ENCODE measurements at regions not wholly inside any gene's neighbourhood (a gene's known extent, or its start where the extent isn't known, plus 50 kb on each side); places are given as distances from the start of the nearest gene placed in this dataset.

DNA sequence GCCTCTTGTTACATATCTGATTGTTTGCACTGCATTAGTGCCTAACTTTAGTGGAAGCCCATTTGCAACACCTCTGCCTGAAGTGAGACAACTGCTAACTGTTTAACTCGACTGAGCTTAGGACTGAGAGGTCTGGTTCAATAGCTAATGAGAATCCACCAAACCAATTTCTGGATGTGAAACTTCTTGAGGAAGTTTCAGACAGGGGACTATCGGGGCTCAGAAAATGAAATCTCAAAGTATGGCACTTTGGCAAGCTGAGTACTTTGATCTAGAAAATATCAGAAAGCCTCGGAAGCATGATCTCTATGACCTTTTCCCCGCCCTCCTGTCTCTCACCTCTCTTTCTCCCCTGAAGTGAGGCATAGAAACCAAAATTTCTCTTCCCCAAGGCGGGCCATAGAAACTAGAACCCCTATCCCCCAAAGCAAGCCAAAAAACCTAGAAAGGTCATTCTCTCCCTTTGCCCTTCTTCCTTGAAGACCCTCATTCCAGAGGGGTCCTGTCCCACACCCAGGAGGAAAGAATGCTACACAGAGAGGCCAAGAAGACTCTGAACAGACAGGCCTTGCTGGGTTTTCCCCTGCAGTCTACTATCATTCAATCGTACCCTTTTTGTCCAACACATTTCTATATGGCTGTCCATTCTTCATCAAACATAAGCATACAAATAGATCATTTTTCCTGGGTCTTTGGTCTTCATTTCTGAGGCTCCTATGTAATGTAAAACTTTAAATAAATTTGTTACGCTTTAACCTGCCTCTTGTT is 69.6 kb upstream of the CREB1 start:
- H3K27ac ChIP-seq: no peak overlapping the region
- no peaks in the 10 kb centered on the region for H3K4me1 ChIP-seq
- H3K36me3 ChIP-seq: no peaks in the 10 kb centered on the region
- H3K4me3 ChIP-seq: no peak overlapping the region
- no peaks in the 10 kb centered on the region for H3K27me3 ChIP-seq
- no peak for DNase-seq
- TF ChIP-seq POLR2A (IDR thresholded peaks at IDR 0.05): no peak
- TF ChIP-seq, protein P1, sequence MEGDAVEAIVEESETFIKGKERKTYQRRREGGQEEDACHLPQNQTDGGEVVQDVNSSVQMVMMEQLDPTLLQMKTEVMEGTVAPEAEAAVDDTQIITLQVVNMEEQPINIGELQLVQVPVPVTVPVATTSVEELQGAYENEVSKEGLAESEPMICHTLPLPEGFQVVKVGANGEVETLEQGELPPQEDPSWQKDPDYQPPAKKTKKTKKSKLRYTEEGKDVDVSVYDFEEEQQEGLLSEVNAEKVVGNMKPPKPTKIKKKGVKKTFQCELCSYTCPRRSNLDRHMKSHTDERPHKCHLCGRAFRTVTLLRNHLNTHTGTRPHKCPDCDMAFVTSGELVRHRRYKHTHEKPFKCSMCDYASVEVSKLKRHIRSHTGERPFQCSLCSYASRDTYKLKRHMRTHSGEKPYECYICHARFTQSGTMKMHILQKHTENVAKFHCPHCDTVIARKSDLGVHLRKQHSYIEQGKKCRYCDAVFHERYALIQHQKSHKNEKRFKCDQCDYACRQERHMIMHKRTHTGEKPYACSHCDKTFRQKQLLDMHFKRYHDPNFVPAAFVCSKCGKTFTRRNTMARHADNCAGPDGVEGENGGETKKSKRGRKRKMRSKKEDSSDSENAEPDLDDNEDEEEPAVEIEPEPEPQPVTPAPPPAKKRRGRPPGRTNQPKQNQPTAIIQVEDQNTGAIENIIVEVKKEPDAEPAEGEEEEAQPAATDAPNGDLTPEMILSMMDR (IDR thresholded peaks at IDR 0.05): no peak
- intact Hi-C loops (cut with DNase I; ENCODE audit: low total_unique reads): no loop called here
- H3K9me3 ChIP-seq: no peaks in the 10 kb centered on the region

- Histone ChIP-seq H3K4me3 (no peak overlapping the region), H3K36me3 (no peaks in the 10 kb centered on the region), H3K27ac (no peak overlapping the region), H3K27me3 (no peaks in the 10 kb centered on the region), H3K9me3 (no peaks in the 10 kb centered on the region), H3K4me1 (no peaks in the 10 kb centered on the region)
- TF ChIP-seq POLR2A (IDR thresholded peaks at IDR 0.05): no peak
- TF ChIP-seq, protein P1 (IDR thresholded peaks at IDR 0.05): no peak
- intact Hi-C loops (cut with DNase I; ENCODE audit: low total_unique reads): no loop called here
- DNase-seq: no peak
Measured at GRCh38 chr2:207463433-207463832, 66.3 kb upstream of the CREB1 start.

GRCh38 chr2:207464007-207464406 is 65.8 kb upstream of the CREB1 start:
- no peak for DNase-seq
- intact Hi-C loops (cut with DNase I; ENCODE audit: low total_unique reads): no loop called here
- Histone ChIP-seq H3K9me3 (no peaks in the 10 kb centered on the region), H3K27ac (no peak overlapping the region), H3K36me3 (no peaks in the 10 kb centered on the region), H3K4me3 (no peak overlapping the region), H3K4me1 (no peaks in the 10 kb centered on the region), H3K27me3 (no peaks in the 10 kb centered on the region)
- TF ChIP-seq, protein P1 (IDR thresholded peaks at IDR 0.05): no peak
- no peak for TF ChIP-seq POLR2A (IDR thresholded peaks at IDR 0.05)

- Histone ChIP-seq H3K9me3 (no peaks in the 10 kb centered on the region), H3K27me3 (no peaks in the 10 kb centered on the region), H3K4me3 (no peak overlapping the region), H3K27ac (no peak overlapping the region), H3K36me3 (no peaks in the 10 kb centered on the region), H3K4me1 (no peaks in the 10 kb centered on the region)
- intact Hi-C loops (cut with DNase I; ENCODE audit: low total_unique reads): no loop called here
- TF ChIP-seq POLR2A (IDR thresholded peaks at IDR 0.05): no peak
- TF ChIP-seq, protein P1 (IDR thresholded peaks at IDR 0.05): no peak
- no peak for DNase-seq
Measured at GRCh38 chr2:207465894-207466293, 63.9 kb upstream of the CREB1 start.

DNA sequence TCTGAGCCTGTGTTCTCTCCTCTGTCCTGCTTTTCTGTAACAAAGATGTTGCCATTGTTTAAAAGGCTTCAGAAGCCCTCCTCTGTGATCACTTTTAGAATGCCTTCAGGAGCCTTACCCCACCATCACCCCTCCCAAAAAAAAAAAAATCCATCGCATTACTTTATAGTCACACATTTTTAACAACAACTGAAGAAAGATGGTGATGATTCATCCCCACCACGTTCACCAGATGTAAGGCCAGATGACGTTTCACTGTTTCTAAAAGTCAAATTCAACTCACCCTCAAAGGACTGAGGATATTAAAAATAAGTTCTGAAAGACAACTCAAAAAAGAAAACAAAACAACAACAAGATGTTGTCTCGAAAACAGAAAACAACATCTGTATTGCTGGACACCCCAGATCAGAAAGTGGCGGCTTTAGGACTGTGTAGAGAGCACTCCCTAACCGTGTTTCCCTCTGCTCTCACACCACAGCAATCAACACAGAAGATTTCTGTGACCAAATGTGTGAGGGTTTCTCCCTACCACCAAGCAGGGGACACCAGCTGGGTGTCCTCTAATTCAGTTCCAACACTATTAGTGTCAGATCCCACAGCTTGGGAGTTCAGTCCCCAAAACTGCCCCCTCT is 61.9 kb upstream of the CREB1 start:
- Histone ChIP-seq H3K27ac (no peak overlapping the region), H3K36me3 (no peaks in the 10 kb centered on the region), H3K4me1 (no peaks in the 10 kb centered on the region), H3K9me3 (no peaks in the 10 kb centered on the region), H3K27me3 (no peaks in the 10 kb centered on the region), H3K4me3 (no peak overlapping the region)
- intact Hi-C loops (cut with DNase I; ENCODE audit: low total_unique reads): no loop called here
- TF ChIP-seq, protein P1 (IDR thresholded peaks at IDR 0.05): no peak
- TF ChIP-seq POLR2A (IDR thresholded peaks at IDR 0.05): no peak
- no peak for DNase-seq

All from uterus (tissue), 3 donors.